Hepatocyte (in vitro differentiated cells): ENCODE measurements at regions not wholly inside any gene's neighbourhood (a gene's known extent, or its start where the extent isn't known, plus 50 kb on each side); places are given as distances from the start of the nearest gene placed in this dataset.

Source experiments
- EZH2 ChIP-seq: fragments of 200-600 bp; sonication (generic); IDR thresholded peaks from 2 replicates; pipeline ENCODE4 v1.6.1; 2016; ENCODE audit warnings: antibody characterized with exemption, mild to moderate bottlenecking, borderline replicate concordance
- TF ChIP-seq, protein P1 (sequence below): fragments of 200-600 bp; sonication (generic); IDR thresholded peaks from 2 replicates; pipeline ENCODE4 v1.5.1; 2016; ENCODE audit warnings: antibody characterized with exemption, mild to moderate bottlenecking; ENCODE audit not compliant: poor library complexity

DNA sequence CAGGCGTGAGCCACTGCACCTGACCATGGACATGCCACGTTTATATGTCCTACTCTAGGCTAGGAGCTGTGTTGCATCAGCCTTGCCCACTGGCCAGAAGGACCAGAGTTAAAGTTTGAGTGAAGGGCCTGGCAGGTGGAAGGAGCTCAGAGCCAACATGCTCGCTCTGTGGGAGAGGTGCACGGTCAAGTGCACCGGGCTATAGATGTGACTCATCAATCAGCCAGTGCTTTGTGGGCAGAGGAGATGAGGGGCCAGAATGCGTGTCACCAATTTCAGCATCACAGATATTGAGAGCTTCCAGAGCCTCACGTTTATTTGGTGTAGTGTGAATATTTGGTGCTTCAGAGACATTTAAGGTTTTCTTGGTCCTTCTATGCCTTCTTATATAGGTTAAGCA, 137.3 kb upstream of the KBTBD8 start:
- TF ChIP-seq, protein P1, sequence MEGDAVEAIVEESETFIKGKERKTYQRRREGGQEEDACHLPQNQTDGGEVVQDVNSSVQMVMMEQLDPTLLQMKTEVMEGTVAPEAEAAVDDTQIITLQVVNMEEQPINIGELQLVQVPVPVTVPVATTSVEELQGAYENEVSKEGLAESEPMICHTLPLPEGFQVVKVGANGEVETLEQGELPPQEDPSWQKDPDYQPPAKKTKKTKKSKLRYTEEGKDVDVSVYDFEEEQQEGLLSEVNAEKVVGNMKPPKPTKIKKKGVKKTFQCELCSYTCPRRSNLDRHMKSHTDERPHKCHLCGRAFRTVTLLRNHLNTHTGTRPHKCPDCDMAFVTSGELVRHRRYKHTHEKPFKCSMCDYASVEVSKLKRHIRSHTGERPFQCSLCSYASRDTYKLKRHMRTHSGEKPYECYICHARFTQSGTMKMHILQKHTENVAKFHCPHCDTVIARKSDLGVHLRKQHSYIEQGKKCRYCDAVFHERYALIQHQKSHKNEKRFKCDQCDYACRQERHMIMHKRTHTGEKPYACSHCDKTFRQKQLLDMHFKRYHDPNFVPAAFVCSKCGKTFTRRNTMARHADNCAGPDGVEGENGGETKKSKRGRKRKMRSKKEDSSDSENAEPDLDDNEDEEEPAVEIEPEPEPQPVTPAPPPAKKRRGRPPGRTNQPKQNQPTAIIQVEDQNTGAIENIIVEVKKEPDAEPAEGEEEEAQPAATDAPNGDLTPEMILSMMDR, result no peak
- no peak for TF ChIP-seq EZH2
